22Rv1 (cell line): ENCODE measurements at regions not wholly inside any gene's neighbourhood (a gene's known extent, or its start where the extent isn't known, plus 50 kb on each side); places are given as distances from the start of the nearest gene placed in this dataset.

Source experiments
- CTCF ChIP-seq: fragments of 450-650 bp; IDR thresholded peaks from 2 replicates; pipeline ENCODE4 v1.5.1; 2017; ENCODE audit warnings: mild to moderate bottlenecking
- ZFX ChIP-seq: fragments of 450-650 bp; IDR thresholded peaks from 2 replicates; pipeline ENCODE4 v1.6.1; 2017; ENCODE audit warnings: antibody characterized with exemption, borderline replicate concordance

GRCh38 chr15:29455055-29455454, 185.4 kb upstream of the NSMCE3 start:
- TF ChIP-seq CTCF: no peak
- no peak for TF ChIP-seq ZFX
